K562 (cell line): ENCODE measurements at regions not wholly inside any gene's neighbourhood (a gene's known extent, or its start where the extent isn't known, plus 50 kb on each side); places are given as distances from the start of the nearest gene placed in this dataset.

Source experiments
- ATF2 ChIP-seq: sonication (generic); formaldehyde crosslinking; IDR thresholded peaks from 2 replicates; pipeline ENCODE4 v1.8.1; 2022; ENCODE audit warnings: missing genetic modification reagents
- BDP1 ChIP-seq: IDR thresholded peaks from 3 replicates; pipeline ENCODE4 v1.6.1; 2011; ENCODE audit not compliant: insufficient read length, insufficient read depth
- HDAC2 ChIP-seq: fragments of 450-650 bp; IDR thresholded peaks from 2 replicates; pipeline ENCODE4 v1.6.1; 2016; ENCODE audit warnings: mild to moderate bottlenecking
- MXI1 ChIP-seq: IDR thresholded peaks from 2 replicates; pipeline ENCODE4 v1.6.1; 2011; ENCODE audit warnings: low read depth, mild to moderate bottlenecking, improper control_type of control experiment, low read length
- NFYB ChIP-seq: IDR thresholded peaks from 2 replicates; pipeline ENCODE4 v1.6.1; 2011; ENCODE audit warnings: mild to moderate bottlenecking, moderate library complexity; ENCODE audit not compliant: insufficient read length; ENCODE audit errors: extremely low read depth
- RBM22 ChIP-seq: fragments of 200-400 bp; formaldehyde crosslinking; IDR thresholded peaks from 2 replicates; pipeline ENCODE4 v1.6.1; 2018; ENCODE audit warnings: low read length, low read depth; ENCODE audit not compliant: poor library complexity, severe bottlenecking
- ZNF12 ChIP-seq: sonication (generic); formaldehyde crosslinking; IDR thresholded peaks from 2 replicates; pipeline ENCODE4 v1.4.0; 2020; ENCODE audit warnings: mild to moderate bottlenecking, missing genetic modification reagents
- ZNF444 ChIP-seq: fragments of 250-450 bp; sonication (Bioruptor Pico); IDR thresholded peaks from 2 replicates; pipeline ENCODE4 v1.4.0; 2020; ENCODE audit warnings: mild to moderate bottlenecking, moderate library complexity

- TF ChIP-seq ZNF444 (CRISPR knock-in tag): no peak
- TF ChIP-seq ATF2: no peak
- TF ChIP-seq BDP1: no peak
- no peak for TF ChIP-seq MXI1
- no peak for TF ChIP-seq ZNF12 (CRISPR knock-in tag)
- TF ChIP-seq NFYB: no peak
- no peak for TF ChIP-seq HDAC2
- TF ChIP-seq RBM22: no peak
Observed at GRCh38 chr13:84417416-84417815, 535.1 kb upstream of the SLITRK1 start.
